K562 (cell line): ENCODE measurements at regions not wholly inside any gene's neighbourhood (a gene's known extent, or its start where the extent isn't known, plus 50 kb on each side); places are given as distances from the start of the nearest gene placed in this dataset.

Experiments used
- CREB3L1 ChIP-seq: fragments of 450-650 bp; IDR thresholded peaks from 2 replicates; pipeline ENCODE4 v1.6.1; 2014; ENCODE audit warnings: low read depth, mild to moderate bottlenecking, moderate library complexity, borderline replicate concordance
- CREBBP ChIP-seq: IDR thresholded peaks from one replicate; pipeline ENCODE4 v1.6.1; 2012; ENCODE audit warnings: low read depth, mild to moderate bottlenecking, control low read depth, inconsistent platforms, low read length
- KAT8 ChIP-seq: fragments of 450-650 bp; IDR thresholded peaks from 2 replicates; pipeline ENCODE4 v1.6.1; 2016; ENCODE audit warnings: low read depth, mild to moderate bottlenecking
- MCM5 ChIP-seq: fragments of 450-650 bp; IDR thresholded peaks from 2 replicates; pipeline ENCODE4 v1.6.1; 2016; ENCODE audit warnings: low read depth
- MYNN ChIP-seq, 2 experiments: sonication (generic); formaldehyde crosslinking in 1 of 2; IDR thresholded peaks; 2 replicates each; pipeline versions ENCODE4 v1.5.0 to v1.6.1; 2016 to 2020; ENCODE audit warnings: antibody characterized with exemption in 1 of 2, missing genetic modification reagents in 1 of 2
- NFATC3 ChIP-seq: fragments of 450-650 bp; IDR thresholded peaks from 2 replicates; pipeline ENCODE4 v1.6.1; 2017; ENCODE audit warnings: mild to moderate bottlenecking
- PHTF2 ChIP-seq: fragments of 250-450 bp; sonication (Bioruptor Pico); IDR thresholded peaks from 2 replicates; pipeline ENCODE4 v1.5.0; 2021; ENCODE audit warnings: mild to moderate bottlenecking
- RCOR1 ChIP-seq, 2 experiments: IDR thresholded peaks; 2 replicates each; pipeline ENCODE4 v1.6.1; 2012; ENCODE audit warnings: low read depth in 2 of 2, low read length in 2 of 2, borderline replicate concordance in 1 of 2, improper control_type of control experiment in 1 of 2
- SMAD4 ChIP-seq: fragments of 250-450 bp; sonication (Bioruptor Pico); conservative IDR thresholded peaks from 2 replicates; pipeline ENCODE4 v1.8.0; 2021; ENCODE audit warnings: inconsistent platforms, mild to moderate bottlenecking, moderate library complexity
- TCF7L2 ChIP-seq: fragments of 150-350 bp; IDR thresholded peaks from 2 replicates; pipeline ENCODE4 v1.6.1; 2016; ENCODE audit warnings: low read depth, mild to moderate bottlenecking, low read length, moderate library complexity
- TSC22D4 ChIP-seq: fragments of 450-650 bp; IDR thresholded peaks from 2 replicates; pipeline ENCODE4 v1.6.1; 2016; ENCODE audit warnings: missing genetic modification characterization, missing biosample characterization, control low read depth
- ZBTB2 ChIP-seq: fragments of 450-650 bp; IDR thresholded peaks from 2 replicates; pipeline ENCODE4 v1.6.1; 2016; ENCODE audit warnings: antibody characterized with exemption
- ZNF398 ChIP-seq: fragments of 250-450 bp; sonication (Bioruptor Pico); IDR thresholded peaks from 2 replicates; pipeline ENCODE4 v1.8.0; 2021; ENCODE audit warnings: moderate library complexity, mild to moderate bottlenecking, inconsistent platforms
- ZNF407 ChIP-seq: fragments of 450-650 bp; IDR thresholded peaks from 2 replicates; pipeline ENCODE4 v1.6.1; 2016; ENCODE audit warnings: low read depth

GRCh38 chr6:26296857-26297648, 67.9 kb upstream of the BTN3A2 start (continued):
- TF ChIP-seq ZBTB2 (peak; percentile 77; the same call in 1 of the 2 replicates), MCM5 (no peak), MYNN (IDR thresholded peaks at IDR 0.05) (peak; percentile 91), MYNN (CRISPR knock-in tag; IDR thresholded peaks at IDR 0.05) (no peak), NFATC3 (0 out of 2 replicates have a peak, but pooled peaks have one; percentile 42), ZNF407 (no peak), KAT8 (no peak), RCOR1 (IDR thresholded peaks at IDR 0.05; ENCODE audit: borderline replicate concordance in 1 of 2, low read depth in 2 of 2, low read length in 2 of 2) (peak; percentile 56 to 97; a peak in 3 of 4 replicates), SMAD4 (CRISPR knock-in tag) (peak; percentile 92), TSC22D4 (no peak), CREB3L1 (peak; percentile 40; the same call in 1 of the 2 replicates), ZNF398 (CRISPR knock-in tag) (no peak), TCF7L2 (peak; percentile 82), PHTF2 (CRISPR knock-in tag) (no peak), CREBBP (no peak)
